GM04504 (cell line): ENCODE measurements at regions not wholly inside any gene's neighbourhood (a gene's known extent, or its start where the extent isn't known, plus 50 kb on each side); places are given as distances from the start of the nearest gene placed in this dataset.
"Not testable (repeated sequence)": the region's sequence is repeated elsewhere in the genome, so short reads cannot be mapped to it uniquely, and the experiment has no call there.

Experiments used
- DNase-seq: peaks from one replicate; pipeline ENCODE4 v3.0.0-alpha.2; 2012; ENCODE audit warnings: low read depth

DNA sequence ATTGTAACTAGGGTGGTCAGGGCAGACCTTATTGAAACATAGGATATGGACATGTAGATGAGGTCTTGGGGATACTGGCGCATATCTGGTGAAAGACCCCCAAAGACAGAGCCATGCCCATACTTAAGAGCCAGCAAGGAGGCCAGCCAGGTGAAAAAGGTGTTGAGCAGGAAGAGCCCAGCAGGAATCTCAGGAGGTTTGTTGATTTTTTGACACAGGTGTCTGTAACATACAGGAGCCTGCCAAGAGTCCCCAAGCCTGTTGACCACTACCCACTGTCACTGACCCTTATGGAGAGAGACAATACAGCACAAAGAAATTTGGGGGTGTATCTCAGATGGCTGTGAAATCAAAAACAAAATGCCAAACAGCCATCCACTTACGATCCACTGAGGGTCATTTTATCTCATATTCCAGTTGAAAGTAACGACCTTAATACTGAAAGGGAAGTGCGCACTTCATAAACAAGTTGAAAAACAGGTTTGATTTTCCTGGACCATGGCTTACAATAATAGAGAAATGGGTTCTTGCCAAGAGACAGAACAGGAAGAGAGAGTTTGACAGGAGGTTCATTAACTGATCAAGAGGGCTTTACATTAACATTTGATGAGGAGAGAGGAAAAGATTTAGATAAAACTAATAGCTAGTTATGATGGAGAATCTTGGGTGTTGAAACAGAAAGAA is 163.6 kb downstream of the GLUL start:
- DNase-seq: no peak

DNA sequence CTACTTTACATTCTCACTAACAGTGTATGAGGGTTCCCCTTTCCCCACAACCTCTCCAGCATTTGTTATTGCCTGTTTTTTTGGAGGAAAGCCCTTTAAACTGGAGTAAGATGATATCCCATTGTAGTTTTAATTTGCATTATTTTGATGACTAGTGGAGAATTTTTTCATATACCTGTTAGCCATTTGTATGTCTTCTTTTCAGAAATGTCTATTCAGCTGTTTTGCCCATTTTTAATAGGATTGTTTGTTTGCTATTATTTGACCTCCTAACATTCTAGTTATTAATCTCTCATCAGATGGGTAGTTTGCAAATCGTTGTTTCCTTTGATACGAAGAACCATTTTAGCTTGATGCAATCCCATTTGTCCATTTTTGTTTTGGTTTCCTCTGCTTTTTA is 165.0 kb downstream of the GLUL start:
- DNase-seq: no peak

DNA sequence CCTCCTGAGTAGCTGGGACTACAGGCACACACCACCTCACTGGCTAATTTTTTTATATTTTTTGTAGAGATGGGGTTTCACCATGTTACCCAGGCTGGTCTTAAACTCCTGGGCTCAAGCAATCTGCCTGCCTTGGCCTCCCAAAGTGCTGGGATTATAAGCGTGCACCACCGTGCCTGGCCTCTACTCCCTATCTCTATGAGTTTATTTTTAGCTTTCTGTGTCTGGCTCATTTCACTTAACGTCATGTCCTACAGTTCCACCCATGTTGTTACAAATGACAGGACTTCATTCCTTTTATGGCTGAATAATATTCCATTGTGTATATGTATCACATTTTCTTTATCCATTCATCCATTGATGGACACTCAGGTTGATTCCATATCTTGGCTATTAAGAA is 164.2 kb upstream of the ZNF648 start:
- DNase-seq: not testable (repeated sequence)

GRCh38 chr1:182221990-182222389 is 160.5 kb upstream of the ZNF648 start:
- DNase-seq: not testable (repeated sequence)

- DNase-seq: not testable (repeated sequence)
Observed at GRCh38 chr1:182221367-182221766, 159.9 kb upstream of the ZNF648 start.

GRCh38 chr1:182217967-182218366 is 156.5 kb upstream of the ZNF648 start:
- DNase-seq: no peak

DNA sequence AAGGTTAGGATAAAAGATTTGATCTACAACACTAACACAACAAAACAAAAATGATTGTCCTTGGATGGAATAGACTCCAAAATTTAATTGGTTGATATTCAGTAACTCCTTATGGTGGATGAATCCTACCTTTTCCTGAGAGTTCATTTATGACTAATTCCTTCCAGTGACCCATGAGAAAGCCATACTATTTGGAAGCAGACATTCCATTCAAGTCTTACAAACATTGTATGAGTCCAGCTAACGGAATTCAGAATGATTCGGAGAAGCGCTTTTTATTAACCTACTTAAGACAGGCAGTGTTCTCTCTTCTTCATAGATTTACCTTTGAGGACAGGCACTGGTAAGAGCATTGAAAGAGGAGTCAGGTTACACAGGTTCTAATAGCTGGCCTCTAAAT is 155.6 kb upstream of the ZNF648 start:
- peak; percentile 37 for DNase-seq

DNA sequence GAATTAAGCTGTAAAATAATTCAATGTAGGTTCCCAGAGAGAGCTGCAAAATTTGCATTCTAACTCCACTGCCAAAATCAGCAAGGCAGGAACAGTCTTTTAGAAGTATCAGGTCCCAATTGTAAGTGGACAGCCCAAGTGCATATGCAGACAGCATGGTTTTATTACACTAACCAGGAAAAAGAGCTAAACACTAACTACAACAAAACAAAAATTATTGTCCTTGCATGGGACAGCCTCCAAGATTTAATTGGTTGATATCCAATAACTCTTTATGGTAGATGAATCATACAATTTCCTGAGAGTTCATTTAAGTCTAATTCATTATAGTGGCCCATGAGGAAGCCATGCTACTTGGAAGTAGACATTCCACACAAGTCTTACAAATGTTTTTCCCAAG is 154.3 kb upstream of the ZNF648 start:
- DNase-seq: peak; percentile 89

DNA sequence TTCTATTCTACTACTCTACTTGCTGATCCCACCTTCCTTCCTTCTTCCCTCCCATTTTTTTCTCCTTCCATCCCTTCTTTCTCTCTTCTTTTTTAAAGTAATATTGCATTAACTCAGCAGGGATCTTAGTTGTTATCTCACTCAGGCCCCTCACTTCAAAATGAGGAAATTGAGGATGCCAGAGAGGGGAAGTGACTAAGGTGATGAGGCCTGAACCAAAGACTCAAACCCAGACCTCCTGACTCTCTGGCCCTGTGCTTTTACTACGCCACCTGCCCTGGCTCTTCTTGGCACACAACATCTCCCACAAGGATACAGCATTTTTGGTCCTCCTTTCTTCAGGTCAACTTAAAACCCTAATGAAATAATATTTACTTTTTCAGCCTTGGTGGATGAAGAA is 151.7 kb upstream of the ZNF648 start:
- no peak for DNase-seq

GRCh38 chr1:182211386-182211785 is 149.9 kb upstream of the ZNF648 start:
- DNase-seq: no peak

DNA sequence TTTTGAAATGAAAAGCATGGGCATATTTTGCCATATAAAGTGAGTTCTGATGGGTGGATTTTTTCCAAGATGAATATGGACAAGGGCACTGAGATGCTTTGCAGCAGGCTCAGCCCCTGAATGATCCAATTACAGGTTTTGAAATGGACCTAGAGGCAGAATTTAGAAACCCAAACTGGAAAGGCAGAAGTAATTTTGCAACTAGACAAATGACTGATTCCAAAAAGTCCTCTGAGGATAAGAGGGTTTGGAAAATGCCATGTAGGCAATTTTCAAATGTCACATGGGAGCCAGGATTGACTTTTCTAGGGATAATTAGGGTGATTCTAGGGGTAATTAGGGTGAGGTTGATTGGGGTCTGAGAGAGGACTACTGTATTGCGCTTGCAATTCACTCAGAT is 148.9 kb upstream of the ZNF648 start:
- DNase-seq: no peak

- no peak for DNase-seq
Observed at GRCh38 chr1:182207300-182207699, 145.8 kb upstream of the ZNF648 start.

- DNase-seq: no peak
Observed at GRCh38 chr1:182206626-182207239, 145.2 kb upstream of the ZNF648 start.

DNA sequence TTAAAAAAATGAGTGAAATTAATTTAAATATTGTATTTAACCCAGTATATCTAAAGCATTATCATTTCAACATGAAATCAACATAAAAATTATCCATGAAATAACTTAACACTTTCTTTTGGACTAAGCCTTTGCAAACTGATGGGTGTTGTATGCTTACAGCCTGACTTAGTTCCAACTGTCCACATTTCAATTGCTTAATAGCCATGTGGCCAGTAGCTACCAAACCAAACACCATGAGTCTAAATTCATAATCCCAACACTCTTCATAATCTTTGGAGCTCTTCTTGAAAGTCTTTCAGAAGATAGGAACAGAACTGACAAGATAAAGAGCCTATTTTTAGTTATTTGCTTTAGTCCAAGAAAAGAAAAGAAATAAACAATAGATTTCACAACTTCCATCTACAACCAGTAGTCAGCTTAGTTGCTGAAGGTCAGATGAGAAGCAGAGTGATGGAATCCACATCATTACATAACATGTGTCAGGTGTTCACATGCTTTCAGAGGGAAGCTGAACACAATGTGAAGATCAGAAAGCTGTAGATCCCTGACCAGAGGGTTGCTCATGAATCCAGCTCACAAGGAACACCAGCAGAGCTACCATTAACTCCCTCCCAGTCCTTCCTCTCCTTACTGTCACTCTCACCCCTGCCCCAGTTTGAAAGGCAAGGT is 144.0 kb upstream of the ZNF648 start:
- no peak for DNase-seq

- DNase-seq: no peak
Observed at GRCh38 chr1:182203191-182203875, 141.8 kb upstream of the ZNF648 start.

- not testable (repeated sequence) for DNase-seq
Observed at GRCh38 chr1:182201490-182201889, 140.0 kb upstream of the ZNF648 start.

- no peak for DNase-seq
Observed at GRCh38 chr1:182200025-182200812, 138.7 kb upstream of the ZNF648 start.

- no peak for DNase-seq
Observed at GRCh38 chr1:182198006-182198605, 136.6 kb upstream of the ZNF648 start.

- DNase-seq: no peak
Observed at GRCh38 chr1:182196897-182197870, 135.7 kb upstream of the ZNF648 start.

GRCh38 chr1:182195733-182196132 is 134.2 kb upstream of the ZNF648 start:
- no peak for DNase-seq
